ENCODE measurements at regions not wholly inside any gene's neighbourhood (a gene's known extent, or its start where the extent isn't known, plus 50 kb on each side); places are given as distances from the start of the nearest gene placed in this dataset.

DNA sequence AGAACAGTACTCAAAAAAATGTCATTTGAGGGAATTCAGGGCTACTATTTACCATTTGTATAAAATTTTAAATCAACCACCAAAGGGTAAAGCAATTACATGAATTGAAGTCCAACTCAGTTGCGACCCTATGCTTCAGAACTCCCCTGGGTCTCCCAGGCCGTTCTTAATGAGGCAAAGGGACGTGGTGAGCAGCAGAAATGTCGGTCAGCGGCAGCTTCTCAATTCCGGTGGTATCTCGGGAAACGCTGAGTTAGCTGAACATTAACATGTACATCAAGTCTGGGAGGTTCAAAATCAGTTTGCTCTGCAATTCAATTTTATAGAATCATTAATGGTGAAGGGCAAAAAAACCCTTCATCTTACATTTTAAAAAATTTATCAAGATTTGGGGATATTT is 173.2 kb downstream of the DIRAS2 start:
- TF ChIP-seq, protein P1, sequence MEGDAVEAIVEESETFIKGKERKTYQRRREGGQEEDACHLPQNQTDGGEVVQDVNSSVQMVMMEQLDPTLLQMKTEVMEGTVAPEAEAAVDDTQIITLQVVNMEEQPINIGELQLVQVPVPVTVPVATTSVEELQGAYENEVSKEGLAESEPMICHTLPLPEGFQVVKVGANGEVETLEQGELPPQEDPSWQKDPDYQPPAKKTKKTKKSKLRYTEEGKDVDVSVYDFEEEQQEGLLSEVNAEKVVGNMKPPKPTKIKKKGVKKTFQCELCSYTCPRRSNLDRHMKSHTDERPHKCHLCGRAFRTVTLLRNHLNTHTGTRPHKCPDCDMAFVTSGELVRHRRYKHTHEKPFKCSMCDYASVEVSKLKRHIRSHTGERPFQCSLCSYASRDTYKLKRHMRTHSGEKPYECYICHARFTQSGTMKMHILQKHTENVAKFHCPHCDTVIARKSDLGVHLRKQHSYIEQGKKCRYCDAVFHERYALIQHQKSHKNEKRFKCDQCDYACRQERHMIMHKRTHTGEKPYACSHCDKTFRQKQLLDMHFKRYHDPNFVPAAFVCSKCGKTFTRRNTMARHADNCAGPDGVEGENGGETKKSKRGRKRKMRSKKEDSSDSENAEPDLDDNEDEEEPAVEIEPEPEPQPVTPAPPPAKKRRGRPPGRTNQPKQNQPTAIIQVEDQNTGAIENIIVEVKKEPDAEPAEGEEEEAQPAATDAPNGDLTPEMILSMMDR (optimal IDR thresholded peaks at IDR 0.05 in 1 of 3, IDR thresholded peaks at IDR 0.05 in 1 of 3, conservative IDR thresholded peaks at IDR 0.05 in 1 of 3; ENCODE audit: extremely low read depth in 1 of 3, insufficient read depth in 2 of 3, low read length in 3 of 3), result no peak
- TF ChIP-seq EZH2 (IDR thresholded peaks at IDR 0.05; ENCODE audit: low read length), result no peak

Measured in keratinocyte (primary cell).